ENCODE measurements at regions not wholly inside any gene's neighbourhood (a gene's known extent, or its start where the extent isn't known, plus 50 kb on each side); places are given as distances from the start of the nearest gene placed in this dataset.

- Mint-ChIP-seq H3K36me3 (ENCODE audit: low read depth) (no peaks in the 10 kb centered on the region), H3K27ac (no peak overlapping the region), H3K4me3 (no peak overlapping the region), H3K9me3 (no peaks in the 10 kb centered on the region), H3K4me1 (ENCODE audit: low read depth) (no peaks in the 10 kb centered on the region), H3K27me3 (peaks cover 10% of the 10 kb centered on the region)
- ChIA-PET CTCF (interaction anchor here (1.6 kb wide), 1 partner anchor 182 kb away, joined by 3 read pairs; no protein-coding TSS in a partner anchor), POLR2A (no interaction called here)
- no peak for DNase-seq
- no peak for ATAC-seq
- no peak for TF ChIP-seq CTCF (IDR thresholded peaks at IDR 0.05)
- intact Hi-C loops (cut with micrococcal nuclease) = no loop called here
These were observed 196.2 kb upstream of the DYNLRB2 start for GRCh38 chr16:80344570-80344969.

- no peaks in the 10 kb centered on the region for H3K36me3 Mint-ChIP-seq (ENCODE audit: low read depth)
- no peak overlapping the region for H3K4me3 Mint-ChIP-seq
- intact Hi-C loops (cut with micrococcal nuclease) = no loop called here
- TF ChIP-seq CTCF (IDR thresholded peaks at IDR 0.05) = no peak
- no peaks in the 10 kb centered on the region for H3K4me1 Mint-ChIP-seq (ENCODE audit: low read depth)
- no peak for ATAC-seq
- H3K27ac Mint-ChIP-seq = no peak overlapping the region
- POLR2A ChIA-PET = interaction anchor here (0.5 kb wide), 1 partner anchor 1726 kb away, joined by 3 read pairs; no protein-coding TSS in a partner anchor
- CTCF ChIA-PET = no interaction called here
- H3K9me3 Mint-ChIP-seq = no peaks in the 10 kb centered on the region
- no peak for DNase-seq
- peaks cover 12% of the 10 kb centered on the region for H3K27me3 Mint-ChIP-seq
These were observed 199.5 kb upstream of the DYNLRB2 start for GRCh38 chr16:80341263-80341662.

- DNase-seq (no peak), ATAC-seq (no peak)
- no peak overlapping the region for H3K27ac Mint-ChIP-seq
- TF ChIP-seq CTCF (IDR thresholded peaks at IDR 0.05) = no peak
- ChIA-PET CTCF (no interaction called here), POLR2A (no interaction called here)
- no peaks in the 10 kb centered on the region for H3K36me3 Mint-ChIP-seq (ENCODE audit: low read depth)
- no peaks in the 10 kb centered on the region for H3K9me3 Mint-ChIP-seq
- H3K4me1 Mint-ChIP-seq (ENCODE audit: low read depth) = no peaks in the 10 kb centered on the region
- intact Hi-C loops (cut with micrococcal nuclease) = no loop called here
- peaks cover 16% of the 10 kb centered on the region for H3K27me3 Mint-ChIP-seq
- no peak overlapping the region for H3K4me3 Mint-ChIP-seq
These were observed 203.0 kb upstream of the DYNLRB2 start for GRCh38 chr16:80337786-80338185.

- no peak for DNase-seq
- TF ChIP-seq CTCF (IDR thresholded peaks at IDR 0.05) = no peak
- no peak overlapping the region for H3K4me3 Mint-ChIP-seq
- CTCF ChIA-PET = interaction anchor here (1.2 kb wide), 1 partner anchor 12 kb away, joined by 4 read pairs; no protein-coding TSS in a partner anchor
- no peaks in the 10 kb centered on the region for H3K36me3 Mint-ChIP-seq (ENCODE audit: low read depth)
- H3K9me3 Mint-ChIP-seq = no peaks in the 10 kb centered on the region
- POLR2A ChIA-PET = no interaction called here
- no peaks in the 10 kb centered on the region for H3K4me1 Mint-ChIP-seq (ENCODE audit: low read depth)
- H3K27ac Mint-ChIP-seq = no peak overlapping the region
- intact Hi-C loops (cut with micrococcal nuclease) = no loop called here
- peaks cover 3% of the 10 kb centered on the region for H3K27me3 Mint-ChIP-seq
- no peak for ATAC-seq
These were observed 210.0 kb upstream of the DYNLRB2 start for GRCh38 chr16:80330803-80331202.

GRCh38 chr16:80330150-80330549, 210.6 kb upstream of the DYNLRB2 start:
- Mint-ChIP-seq H3K4me1 (ENCODE audit: low read depth) (no peaks in the 10 kb centered on the region), H3K4me3 (no peak overlapping the region), H3K9me3 (no peaks in the 10 kb centered on the region), H3K27me3 (peaks cover 3% of the 10 kb centered on the region), H3K36me3 (ENCODE audit: low read depth) (no peaks in the 10 kb centered on the region), H3K27ac (no peak overlapping the region)
- DNase-seq (no peak), ATAC-seq (no peak)
- ChIA-PET CTCF (interaction anchor here (1.2 kb wide), 1 partner anchor 12 kb away, joined by 4 read pairs; no protein-coding TSS in a partner anchor), POLR2A (no interaction called here)
- TF ChIP-seq CTCF (IDR thresholded peaks at IDR 0.05) = no peak
- intact Hi-C loops (cut with micrococcal nuclease) = no loop called here
